Fibroblast of peridontal ligament (primary cell): ENCODE measurements at regions not wholly inside any gene's neighbourhood (a gene's known extent, or its start where the extent isn't known, plus 50 kb on each side); places are given as distances from the start of the nearest gene placed in this dataset.

Experiments used
- DNase-seq: peaks from one replicate; pipeline ENCODE4 v3.0.0-alpha.2; 2010; ENCODE audit errors: extremely low read depth

GRCh38 chr5:87876616-87877015 is 392.0 kb downstream of the TMEM161B start:
- DNase-seq: no peak

- no peak for DNase-seq
These were observed 395.7 kb downstream of the TMEM161B start for GRCh38 chr5:87872986-87873385.

- no peak for DNase-seq
These were observed 399.9 kb downstream of the TMEM161B start for GRCh38 chr5:87868792-87869191.

GRCh38 chr5:87867281-87867680 is 401.4 kb downstream of the TMEM161B start:
- DNase-seq: no peak

- DNase-seq: no peak
These were observed 415.1 kb downstream of the TMEM161B start for GRCh38 chr5:87853541-87853940.

- no peak for DNase-seq
These were observed 417.0 kb downstream of the TMEM161B start for GRCh38 chr5:87851603-87852002.

GRCh38 chr5:87850843-87851242 is 417.8 kb downstream of the TMEM161B start:
- DNase-seq: no peak

- DNase-seq: no peak
These were observed 422.9 kb downstream of the TMEM161B start for GRCh38 chr5:87845734-87846133.

- DNase-seq: no peak
These were observed 423.8 kb downstream of the TMEM161B start for GRCh38 chr5:87844866-87845265.

GRCh38 chr5:87844449-87844848 is 424.2 kb downstream of the TMEM161B start:
- no peak for DNase-seq

GRCh38 chr5:87836696-87837095 is 424.0 kb upstream of the CCNH start:
- no peak for DNase-seq

- no peak for DNase-seq
These were observed 418.8 kb upstream of the CCNH start for GRCh38 chr5:87831499-87831898.

- no peak for DNase-seq
These were observed 416.5 kb upstream of the CCNH start for GRCh38 chr5:87829217-87829551.

GRCh38 chr5:87828545-87829216 is 416.0 kb upstream of the CCNH start:
- DNase-seq: no peak

- DNase-seq: no peak
These were observed 414.8 kb upstream of the CCNH start for GRCh38 chr5:87827539-87827938.

GRCh38 chr5:87826507-87826906 is 413.8 kb upstream of the CCNH start:
- DNase-seq: no peak

GRCh38 chr5:87825583-87825982 is 412.9 kb upstream of the CCNH start:
- no peak for DNase-seq

GRCh38 chr5:87807783-87808182 is 395.1 kb upstream of the CCNH start:
- DNase-seq: no peak

- no peak for DNase-seq
These were observed 390.6 kb upstream of the CCNH start for GRCh38 chr5:87803352-87803751.

GRCh38 chr5:87791869-87792268 is 379.1 kb upstream of the CCNH start:
- DNase-seq: no peak

GRCh38 chr5:87788416-87788815 is 375.7 kb upstream of the CCNH start:
- DNase-seq: no peak

GRCh38 chr5:87787625-87788256 is 375.0 kb upstream of the CCNH start:
- DNase-seq: no peak

GRCh38 chr5:87787086-87787485 is 374.4 kb upstream of the CCNH start:
- no peak for DNase-seq

GRCh38 chr5:87786471-87786870 is 373.7 kb upstream of the CCNH start:
- DNase-seq: no peak
